ENCODE measurements at regions not wholly inside any gene's neighbourhood (a gene's known extent, or its start where the extent isn't known, plus 50 kb on each side); places are given as distances from the start of the nearest gene placed in this dataset.

DNA sequence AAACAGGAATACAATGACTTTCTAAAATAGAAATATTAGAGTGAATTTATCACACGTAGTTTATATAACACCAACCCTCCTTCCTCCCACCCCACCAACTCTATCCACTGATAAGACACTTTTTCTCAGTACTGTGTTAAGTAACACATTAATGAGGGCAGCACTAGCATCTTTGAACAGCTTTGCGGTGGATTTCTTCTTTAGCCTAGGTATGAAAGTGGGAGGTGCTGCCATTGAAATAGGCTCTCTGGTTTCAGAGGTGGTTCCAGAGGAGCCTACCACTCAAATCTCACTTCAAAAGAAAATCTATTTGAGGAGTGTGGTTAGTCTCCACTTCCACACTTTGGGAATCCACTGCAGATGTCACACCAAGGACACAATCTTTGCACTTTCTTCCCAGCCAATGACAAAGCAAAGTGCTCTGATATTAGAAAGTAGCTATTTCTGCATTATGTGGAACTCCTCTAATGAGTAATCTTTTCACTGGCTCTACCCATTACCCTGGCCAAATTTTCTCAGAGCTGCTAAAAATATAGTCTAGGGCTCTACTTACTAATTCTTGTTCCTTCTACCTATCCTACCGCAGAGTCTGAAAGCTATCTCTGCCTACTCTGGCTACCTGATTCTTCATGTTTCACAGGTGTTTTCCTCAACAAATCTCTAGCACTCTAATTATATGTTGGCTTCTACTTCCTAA lies 1667.8 kb downstream of the MRPL39 start:
- in situ Hi-C loops (cut with MboI; ENCODE audit: low sequenced_read_pairs), result no loop called here

More for the DNA sequence above, 1667.8 kb downstream of the MRPL39 start:
- Histone ChIP-seq H3K79me1 (ENCODE audit: low read depth in 1 of 2, low read length in 2 of 2) (no peaks in the 10 kb centered on the region), H2BK15ac (ENCODE audit: low read depth, low read length) (no peak overlapping the region), H3K27ac (ENCODE audit: insufficient read depth, low read length) (no peak overlapping the region), H4K8ac (ENCODE audit: low read depth in 2 of 2, low read length in 2 of 2) (no peak overlapping the region), H2BK20ac (ENCODE audit: low read depth, low read length) (no peak overlapping the region), H3K9ac (ENCODE audit: low read depth, low read length) (no peak overlapping the region), H2AK9ac (replicated peaks; ENCODE audit: low read depth, low read length, poor library complexity) (no peak overlapping the region), H4K5ac (ENCODE audit: low read depth, low read length) (no peak overlapping the region), H3K36me3 (ENCODE audit: control insufficient read depth, insufficient read depth, low read length) (no peaks in the 10 kb centered on the region), H3K4me1 (ENCODE audit: control insufficient read depth, insufficient read depth, low read length) (no peaks in the 10 kb centered on the region), H3K9me1 (ENCODE audit: insufficient read depth, low read length) (no peaks in the 10 kb centered on the region), H3K18ac (ENCODE audit: low read depth, low read length) (no peak overlapping the region), H3K23ac (ENCODE audit: low read depth, low read length) (no peak overlapping the region), H3K4me2 (ENCODE audit: low read depth, low read length) (no peak overlapping the region), H3K27me3 (ENCODE audit: control insufficient read depth, insufficient read depth, low read length) (no peaks in the 10 kb centered on the region), H2BK120ac (ENCODE audit: low read depth, low read length) (no peak overlapping the region), H4K20me1 (ENCODE audit: insufficient read depth, low read length) (no peaks in the 10 kb centered on the region), H3K14ac (replicated peaks; ENCODE audit: low read depth, low read length) (no peak overlapping the region), H3K4me3 (ENCODE audit: insufficient read depth, low read depth, low read length) (no peak overlapping the region), H2AK5ac (ENCODE audit: low read depth, low read length) (no peak overlapping the region), H2BK5ac (ENCODE audit: low read depth, low read length, poor library complexity, severe bottlenecking) (no peak overlapping the region), H3K56ac (ENCODE audit: extremely low read depth, insufficient read depth, low read length) (no peak overlapping the region), H2AFZ (replicated peaks; ENCODE audit: low read length, poor library complexity) (no peak overlapping the region), H3K9me3 (ENCODE audit: control insufficient read depth, insufficient read depth, low read length) (no peaks in the 10 kb centered on the region; the same call in 1 of the 2 replicates), H3K4ac (ENCODE audit: low read depth, low read length) (no peak overlapping the region), H4K91ac (ENCODE audit: insufficient read depth, low read depth, low read length) (no peak overlapping the region)
- BruUV-seq (replicated peaks), result no TSS peak
- no CpG with 5 or more reads among the region's 3 CpGs for WGBS, 2 experiments (ENCODE audit: extremely low coverage in 2 of 2, insufficient read length in 1 of 2)
- ATAC-seq (ENCODE audit: low read depth) (no peak), DNase-seq (no peak)
- ChIA-PET CTCF (interaction anchor here (0.6 kb wide), 1 partner anchor 1687 kb away, joined by 3 read pairs; no protein-coding TSS in a partner anchor), POLR2A (ENCODE audit: unreplicated experiment) (no interaction called here)
- dilution Hi-C loops (cut with HindIII; ENCODE audit: low sequenced_read_pairs, unreplicated experiment) (no loop called here), intact Hi-C loops (cut with micrococcal nuclease) (no loop called here)
- TF ChIP-seq POLR2A (IDR thresholded peaks at IDR 0.05; ENCODE audit: low read depth, low read length), result no peak
- no peak for TF ChIP-seq MAZ (IDR thresholded peaks at IDR 0.05; ENCODE audit: borderline replicate concordance, low read depth, low read length)
- TF ChIP-seq, protein P1, sequence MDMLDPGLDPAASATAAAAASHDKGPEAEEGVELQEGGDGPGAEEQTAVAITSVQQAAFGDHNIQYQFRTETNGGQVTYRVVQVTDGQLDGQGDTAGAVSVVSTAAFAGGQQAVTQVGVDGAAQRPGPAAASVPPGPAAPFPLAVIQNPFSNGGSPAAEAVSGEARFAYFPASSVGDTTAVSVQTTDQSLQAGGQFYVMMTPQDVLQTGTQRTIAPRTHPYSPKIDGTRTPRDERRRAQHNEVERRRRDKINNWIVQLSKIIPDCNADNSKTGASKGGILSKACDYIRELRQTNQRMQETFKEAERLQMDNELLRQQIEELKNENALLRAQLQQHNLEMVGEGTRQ (IDR thresholded peaks at IDR 0.05; ENCODE audit: low read depth, low read length), result no peak
- TF ChIP-seq NFE2L2 (IDR thresholded peaks at IDR 0.05; ENCODE audit: low read depth, low read length), result no peak
- TF ChIP-seq SMC3 (IDR thresholded peaks at IDR 0.05; ENCODE audit: low read depth, low read length), result no peak
- TF ChIP-seq FOS (IDR thresholded peaks at IDR 0.05; ENCODE audit: low read depth, low read length), result no peak
- no peak for TF ChIP-seq RAD21 (IDR thresholded peaks at IDR 0.05; ENCODE audit: low read length)
- no peak for TF ChIP-seq MXI1 (IDR thresholded peaks at IDR 0.05; ENCODE audit: borderline replicate concordance, low read depth, low read length)
- no peak for TF ChIP-seq MAFK (IDR thresholded peaks at IDR 0.05; ENCODE audit: low read depth, low read length)
- no peak for TF ChIP-seq RFX5 (IDR thresholded peaks at IDR 0.05; ENCODE audit: low read depth, low read length)
- no peak for TF ChIP-seq ELK1 (IDR thresholded peaks at IDR 0.05; ENCODE audit: borderline replicate concordance, low read depth, low read length)
- no peak for TF ChIP-seq CEBPB (IDR thresholded peaks at IDR 0.05; ENCODE audit: low read depth, low read length)
- TF ChIP-seq, protein P2, sequence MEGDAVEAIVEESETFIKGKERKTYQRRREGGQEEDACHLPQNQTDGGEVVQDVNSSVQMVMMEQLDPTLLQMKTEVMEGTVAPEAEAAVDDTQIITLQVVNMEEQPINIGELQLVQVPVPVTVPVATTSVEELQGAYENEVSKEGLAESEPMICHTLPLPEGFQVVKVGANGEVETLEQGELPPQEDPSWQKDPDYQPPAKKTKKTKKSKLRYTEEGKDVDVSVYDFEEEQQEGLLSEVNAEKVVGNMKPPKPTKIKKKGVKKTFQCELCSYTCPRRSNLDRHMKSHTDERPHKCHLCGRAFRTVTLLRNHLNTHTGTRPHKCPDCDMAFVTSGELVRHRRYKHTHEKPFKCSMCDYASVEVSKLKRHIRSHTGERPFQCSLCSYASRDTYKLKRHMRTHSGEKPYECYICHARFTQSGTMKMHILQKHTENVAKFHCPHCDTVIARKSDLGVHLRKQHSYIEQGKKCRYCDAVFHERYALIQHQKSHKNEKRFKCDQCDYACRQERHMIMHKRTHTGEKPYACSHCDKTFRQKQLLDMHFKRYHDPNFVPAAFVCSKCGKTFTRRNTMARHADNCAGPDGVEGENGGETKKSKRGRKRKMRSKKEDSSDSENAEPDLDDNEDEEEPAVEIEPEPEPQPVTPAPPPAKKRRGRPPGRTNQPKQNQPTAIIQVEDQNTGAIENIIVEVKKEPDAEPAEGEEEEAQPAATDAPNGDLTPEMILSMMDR (conservative IDR thresholded peaks at IDR 0.05; ENCODE audit: low read depth, low read length), result no peak
- no peak for TF ChIP-seq BHLHE40 (IDR thresholded peaks at IDR 0.05; ENCODE audit: low read depth, low read length)
- TF ChIP-seq RCOR1 (IDR thresholded peaks at IDR 0.05; ENCODE audit: insufficient replicate concordance, low read length), result no peak

All from IMR-90 (cell line).